Thyroid gland (tissue), 4 donors: ENCODE measurements at regions not wholly inside any gene's neighbourhood (a gene's known extent, or its start where the extent isn't known, plus 50 kb on each side); places are given as distances from the start of the nearest gene placed in this dataset.

Experiments
- DNase-seq, 2 donors: peaks; one replicate each; pipeline ENCODE4 v3.0.0-alpha.2; 2019
- H3K27ac ChIP-seq, 3 donors: fragments of 200-600 bp; sonication (generic); 1 replicate in 2 of 3; 2 replicates in 1 of 3; pipeline ENCODE4 v1.5.1; 2016 to 2019; ENCODE audit warnings: mild to moderate bottlenecking in 1 of 3, moderate library complexity in 1 of 3
- H3K27me3 ChIP-seq: fragments of 200-600 bp; sonication (generic); one replicate; pipeline ENCODE4 v1.5.1; 2019
- H3K36me3 ChIP-seq, 2 donors: fragments of 200-600 bp; sonication (generic); one replicate each; pipeline ENCODE4 v1.5.1; 2016 to 2019
- H3K4me1 ChIP-seq, 2 donors: fragments of 200-600 bp; sonication (generic); one replicate each; pipeline ENCODE4 v1.5.1; 2017 to 2019
- H3K4me3 ChIP-seq, 3 donors: fragments of 200-600 bp; sonication (generic); replicated peaks in 1 of 3; 1 replicate in 2 of 3; 2 replicates in 1 of 3; pipeline ENCODE4 v1.5.1; 2016; ENCODE audit warnings: mild to moderate bottlenecking in 1 of 3
- H3K9me3 ChIP-seq: fragments of 200-600 bp; sonication (generic); one replicate; pipeline ENCODE4 v1.5.1; 2017
- POLR2A ChIP-seq, 2 donors: fragments of 450-650 bp; IDR thresholded peaks; one replicate each; pipeline ENCODE4 v1.6.1; 2017; ENCODE audit warnings: antibody characterized with exemption in 2 of 2, mild to moderate bottlenecking in 2 of 2, moderate library complexity in 1 of 2
- WGBS, 2 donors: methylation state at CpG; one replicate each; pipeline ENCODE4 v1.1.5; 2017; 5-methylcytosine and 5-hydroxymethylcytosine counted together
- intact Hi-C: fragments of 100-400 bp; cut with DNase I; formaldehyde crosslinking; loops from one replicate; pipeline ENCODE4 v1.15.1; 2023
- TF ChIP-seq, protein P1 (sequence below), 6 experiments: fragments of 200-600 bp in 3 of 6; fragments of 450-650 bp in 3 of 6; sonication (generic) in 3 of 6; IDR thresholded peaks; one replicate each; pipeline ENCODE4 v1.5.1; 2016 to 2019; ENCODE audit warnings: antibody characterized with exemption in 6 of 6, mild to moderate bottlenecking in 2 of 6, inconsistent platforms in 1 of 6, moderate library complexity in 1 of 6

GRCh38 chr12:87847147-87847546 is 182.1 kb downstream of the C12orf50 start:
- no peaks in the 10 kb centered on the region for H3K36me3 ChIP-seq
- no peak for DNase-seq
- 78 to 89% methylated on average over 4 of the region's 4 CpGs for WGBS, 2 donors
- intact Hi-C loops = no loop called here
- TF ChIP-seq POLR2A (IDR thresholded peaks at IDR 0.05) = no peak
- no peaks in the 10 kb centered on the region for H3K4me1 ChIP-seq
- H3K4me3 ChIP-seq = no peak overlapping the region
- H3K9me3 ChIP-seq = no peaks in the 10 kb centered on the region
- no peaks in the 10 kb centered on the region for H3K27me3 ChIP-seq
- H3K27ac ChIP-seq = no peak overlapping the region

- no peak for DNase-seq
- Histone ChIP-seq H3K4me3 (no peak overlapping the region), H3K27me3 (no peaks in the 10 kb centered on the region), H3K4me1 (no peaks in the 10 kb centered on the region), H3K27ac (no peak overlapping the region), H3K36me3 (no peaks in the 10 kb centered on the region), H3K9me3 (no peaks in the 10 kb centered on the region)
- no peak for TF ChIP-seq POLR2A (IDR thresholded peaks at IDR 0.05)
- TF ChIP-seq, protein P1, sequence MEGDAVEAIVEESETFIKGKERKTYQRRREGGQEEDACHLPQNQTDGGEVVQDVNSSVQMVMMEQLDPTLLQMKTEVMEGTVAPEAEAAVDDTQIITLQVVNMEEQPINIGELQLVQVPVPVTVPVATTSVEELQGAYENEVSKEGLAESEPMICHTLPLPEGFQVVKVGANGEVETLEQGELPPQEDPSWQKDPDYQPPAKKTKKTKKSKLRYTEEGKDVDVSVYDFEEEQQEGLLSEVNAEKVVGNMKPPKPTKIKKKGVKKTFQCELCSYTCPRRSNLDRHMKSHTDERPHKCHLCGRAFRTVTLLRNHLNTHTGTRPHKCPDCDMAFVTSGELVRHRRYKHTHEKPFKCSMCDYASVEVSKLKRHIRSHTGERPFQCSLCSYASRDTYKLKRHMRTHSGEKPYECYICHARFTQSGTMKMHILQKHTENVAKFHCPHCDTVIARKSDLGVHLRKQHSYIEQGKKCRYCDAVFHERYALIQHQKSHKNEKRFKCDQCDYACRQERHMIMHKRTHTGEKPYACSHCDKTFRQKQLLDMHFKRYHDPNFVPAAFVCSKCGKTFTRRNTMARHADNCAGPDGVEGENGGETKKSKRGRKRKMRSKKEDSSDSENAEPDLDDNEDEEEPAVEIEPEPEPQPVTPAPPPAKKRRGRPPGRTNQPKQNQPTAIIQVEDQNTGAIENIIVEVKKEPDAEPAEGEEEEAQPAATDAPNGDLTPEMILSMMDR (IDR thresholded peaks at IDR 0.05) = no peak
- WGBS, 2 donors = 43 to 89% methylated on average over 2 of the region's 2 CpGs
- intact Hi-C loops = no loop called here
These were observed 183.2 kb downstream of the C12orf50 start for GRCh38 chr12:87846045-87846444.

- H3K27ac ChIP-seq = no peak overlapping the region
- no peaks in the 10 kb centered on the region for H3K27me3 ChIP-seq
- no peaks in the 10 kb centered on the region for H3K9me3 ChIP-seq
- H3K36me3 ChIP-seq = no peaks in the 10 kb centered on the region
- DNase-seq = no peak
- intact Hi-C loops = no loop called here
- no peak overlapping the region for H3K4me3 ChIP-seq
- TF ChIP-seq, protein P1 (IDR thresholded peaks at IDR 0.05) = no peak
- TF ChIP-seq POLR2A (IDR thresholded peaks at IDR 0.05) = no peak
- H3K4me1 ChIP-seq = no peaks in the 10 kb centered on the region
These were observed 187.3 kb downstream of the C12orf50 start for GRCh38 chr12:87841935-87842334.

DNA sequence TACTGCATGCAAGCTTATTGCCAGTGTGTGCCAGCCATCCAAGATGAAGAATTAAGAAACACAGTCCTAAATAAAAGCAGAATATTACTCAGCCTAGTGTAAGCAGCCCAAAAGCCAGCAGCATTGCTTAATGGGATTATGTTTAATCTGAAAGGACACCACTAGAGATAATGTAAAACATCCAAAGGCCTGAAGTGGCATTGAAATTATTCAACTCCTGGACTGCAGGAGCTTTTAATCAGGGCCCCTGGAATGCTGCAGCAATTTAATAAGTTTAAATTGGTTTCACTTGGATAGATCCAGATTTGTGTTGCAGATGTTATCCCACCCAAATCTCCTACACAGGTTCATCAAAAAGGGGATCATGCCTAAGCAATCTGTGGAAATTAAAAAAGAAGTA is 193.0 kb downstream of the C12orf50 start:
- Histone ChIP-seq H3K27me3 (no peaks in the 10 kb centered on the region), H3K9me3 (no peaks in the 10 kb centered on the region), H3K4me1 (no peaks in the 10 kb centered on the region), H3K36me3 (no peaks in the 10 kb centered on the region), H3K27ac (no peak overlapping the region), H3K4me3 (no peak overlapping the region)
- no peak for DNase-seq
- TF ChIP-seq, protein P1 (IDR thresholded peaks at IDR 0.05) = no peak
- no peak for TF ChIP-seq POLR2A (IDR thresholded peaks at IDR 0.05)
- intact Hi-C loops = no loop called here

DNA sequence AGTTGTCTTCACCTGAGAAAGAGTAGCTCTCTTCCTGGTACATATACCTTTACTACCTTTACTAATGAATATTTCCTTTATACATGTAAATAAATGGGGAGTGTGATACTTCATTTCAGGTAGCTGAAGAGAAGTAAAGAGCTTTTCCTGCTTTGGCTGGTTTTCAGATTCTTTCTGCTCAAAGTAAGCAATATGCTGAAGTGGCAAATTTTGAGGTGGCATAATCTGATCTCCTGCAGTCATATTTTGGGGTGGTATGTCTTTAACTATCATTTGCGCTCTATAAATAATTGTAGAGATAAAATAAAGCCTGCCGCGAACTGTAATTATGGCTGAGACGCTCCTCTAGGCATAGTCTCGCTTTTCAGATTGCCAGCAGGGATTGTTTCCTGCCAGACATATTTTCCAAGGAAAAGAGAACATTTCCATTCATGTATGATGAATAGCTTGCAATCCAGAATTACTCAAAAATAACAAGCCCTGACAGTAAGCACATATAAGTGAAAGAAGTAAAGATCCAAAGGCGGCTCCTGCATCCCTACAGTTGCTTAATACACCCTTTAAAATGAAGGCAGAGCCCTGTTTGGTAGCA is 200.7 kb downstream of the C12orf50 start:
- no peak for TF ChIP-seq POLR2A (IDR thresholded peaks at IDR 0.05)
- WGBS, 2 donors = 80 to 81% methylated on average over 6 of the region's 6 CpGs
- Histone ChIP-seq H3K27ac (no peak overlapping the region), H3K36me3 (no peaks in the 10 kb centered on the region), H3K9me3 (no peaks in the 10 kb centered on the region), H3K4me3 (no peak overlapping the region), H3K4me1 (no peaks in the 10 kb centered on the region), H3K27me3 (no peaks in the 10 kb centered on the region)
- intact Hi-C loops = no loop called here
- DNase-seq = no peak

DNA sequence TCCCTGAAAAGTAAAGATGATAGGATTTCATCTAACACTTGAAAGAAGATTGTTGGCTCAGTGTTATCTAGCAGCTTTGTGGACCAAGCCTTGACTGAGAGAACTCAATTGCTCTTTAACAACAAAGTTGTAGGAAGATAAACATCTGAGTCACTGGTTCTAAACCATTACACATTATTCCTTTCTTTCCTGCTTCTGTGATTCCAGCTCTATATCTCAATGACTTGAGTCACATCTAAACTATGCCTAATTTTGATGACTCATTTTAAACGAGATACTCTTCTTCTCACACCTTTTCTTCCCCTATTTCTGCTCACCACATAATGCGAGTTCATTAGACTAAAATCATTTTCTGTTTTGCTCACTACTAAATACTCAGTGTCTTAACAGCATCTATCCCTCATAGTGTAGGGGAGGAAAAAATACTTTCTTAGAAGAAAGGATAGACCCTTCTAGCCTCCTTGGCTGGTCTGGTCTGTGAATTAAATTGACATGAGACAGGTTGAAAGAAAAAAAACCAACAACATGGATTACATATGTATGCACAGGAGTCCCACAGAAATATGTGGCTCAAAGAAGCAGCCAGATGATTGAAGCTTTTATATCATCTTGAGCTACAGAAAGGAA is 201.4 kb downstream of the C12orf50 start:
- 52 to 62% methylated on average over 2 of the region's 2 CpGs for WGBS, 2 donors
- no peaks in the 10 kb centered on the region for H3K36me3 ChIP-seq
- H3K4me1 ChIP-seq = no peaks in the 10 kb centered on the region
- no peaks in the 10 kb centered on the region for H3K27me3 ChIP-seq
- H3K27ac ChIP-seq = no peak overlapping the region
- no peak for TF ChIP-seq POLR2A (IDR thresholded peaks at IDR 0.05)
- TF ChIP-seq, protein P1 (IDR thresholded peaks at IDR 0.05) = no peak
- H3K9me3 ChIP-seq = no peaks in the 10 kb centered on the region
- intact Hi-C loops = no loop called here
- no peak for DNase-seq
- H3K4me3 ChIP-seq = no peak overlapping the region
